Keratinocyte (primary cell): ENCODE measurements at regions not wholly inside any gene's neighbourhood (a gene's known extent, or its start where the extent isn't known, plus 50 kb on each side); places are given as distances from the start of the nearest gene placed in this dataset.

ENCODE experiments used
- EZH2 ChIP-seq: IDR thresholded peaks from one replicate; pipeline ENCODE4 v1.6.1; 2012; ENCODE audit warnings: inconsistent platforms, mild to moderate bottlenecking, low read length, moderate library complexity
- TF ChIP-seq, protein P1 (sequence below), 3 experiments: IDR thresholded peaks in 1 of 3; conservative IDR thresholded peaks in 1 of 3; optimal IDR thresholded peaks in 1 of 3; 2 replicates in 2 of 3; 3 replicates in 1 of 3; pipeline versions ENCODE3 to v1.5.1; 2011; ENCODE audit warnings: low read length in 3 of 3, mild to moderate bottlenecking in 3 of 3, moderate library complexity in 2 of 3, control low read depth in 1 of 3, inconsistent platforms in 1 of 3; ENCODE audit not compliant: insufficient read depth in 2 of 3; ENCODE audit errors: extremely low read depth in 1 of 3

DNA sequence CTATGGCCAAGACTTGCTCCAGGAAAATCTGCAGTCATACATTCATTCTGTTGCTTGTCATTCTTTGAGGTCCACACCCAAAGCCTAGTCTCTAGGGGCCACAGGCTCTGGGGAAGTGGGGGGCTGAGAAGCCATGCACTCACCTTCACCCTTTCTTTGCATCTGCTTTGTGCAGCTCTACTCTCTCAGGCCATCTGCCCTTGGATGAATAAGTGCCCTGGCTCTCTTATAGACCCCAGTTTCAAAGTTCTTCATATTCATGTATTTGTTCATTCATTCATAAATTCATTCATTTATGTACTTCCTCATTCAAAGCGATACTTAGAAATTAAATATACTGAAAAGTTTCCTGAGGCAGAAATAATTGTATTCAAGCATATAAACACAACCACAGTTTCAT lies 130.3 kb upstream of the FAM98A start:
- TF ChIP-seq, protein P1, sequence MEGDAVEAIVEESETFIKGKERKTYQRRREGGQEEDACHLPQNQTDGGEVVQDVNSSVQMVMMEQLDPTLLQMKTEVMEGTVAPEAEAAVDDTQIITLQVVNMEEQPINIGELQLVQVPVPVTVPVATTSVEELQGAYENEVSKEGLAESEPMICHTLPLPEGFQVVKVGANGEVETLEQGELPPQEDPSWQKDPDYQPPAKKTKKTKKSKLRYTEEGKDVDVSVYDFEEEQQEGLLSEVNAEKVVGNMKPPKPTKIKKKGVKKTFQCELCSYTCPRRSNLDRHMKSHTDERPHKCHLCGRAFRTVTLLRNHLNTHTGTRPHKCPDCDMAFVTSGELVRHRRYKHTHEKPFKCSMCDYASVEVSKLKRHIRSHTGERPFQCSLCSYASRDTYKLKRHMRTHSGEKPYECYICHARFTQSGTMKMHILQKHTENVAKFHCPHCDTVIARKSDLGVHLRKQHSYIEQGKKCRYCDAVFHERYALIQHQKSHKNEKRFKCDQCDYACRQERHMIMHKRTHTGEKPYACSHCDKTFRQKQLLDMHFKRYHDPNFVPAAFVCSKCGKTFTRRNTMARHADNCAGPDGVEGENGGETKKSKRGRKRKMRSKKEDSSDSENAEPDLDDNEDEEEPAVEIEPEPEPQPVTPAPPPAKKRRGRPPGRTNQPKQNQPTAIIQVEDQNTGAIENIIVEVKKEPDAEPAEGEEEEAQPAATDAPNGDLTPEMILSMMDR (optimal IDR thresholded peaks at IDR 0.05 in 1 of 3, IDR thresholded peaks at IDR 0.05 in 1 of 3, conservative IDR thresholded peaks at IDR 0.05 in 1 of 3; ENCODE audit: extremely low read depth in 1 of 3, insufficient read depth in 2 of 3, low read length in 3 of 3), result no peak
- no peak for TF ChIP-seq EZH2
